ENCODE measurements at regions not wholly inside any gene's neighbourhood (a gene's known extent, or its start where the extent isn't known, plus 50 kb on each side); places are given as distances from the start of the nearest gene placed in this dataset.

GRCh38 chr2:2746731-2747130, 415.7 kb upstream of the MYT1L start:
- TF ChIP-seq POLR2A (IDR thresholded peaks at IDR 0.05), result no peak
- no peak for TF ChIP-seq CTCF (IDR thresholded peaks at IDR 0.05 in 4 of 5, conservative IDR thresholded peaks at IDR 0.05 in 1 of 5)

Data from gastrocnemius medialis (tissue), 4 donors.